ENCODE measurements at regions not wholly inside any gene's neighbourhood (a gene's known extent, or its start where the extent isn't known, plus 50 kb on each side); places are given as distances from the start of the nearest gene placed in this dataset.
"Not testable (repeated sequence)": the region's sequence is repeated elsewhere in the genome, so short reads cannot be mapped to it uniquely, and the experiment has no call there.

- DNase-seq (ENCODE audit: low read depth), result peak; percentile 12
- no peak overlapping the region for H3K4me3 ChIP-seq (ENCODE audit: low read depth, low read length)
- TF ChIP-seq CTCF (IDR thresholded peaks at IDR 0.05; ENCODE audit: insufficient read depth, low read length), result no peak
Observed at GRCh38 chr4:112038861-112039260, 106.4 kb upstream of the FAM241A start.

GRCh38 chr4:112049119-112049518 is 96.1 kb upstream of the FAM241A start:
- DNase-seq (ENCODE audit: low read depth); H3K4me3 ChIP-seq (ENCODE audit: low read depth, low read length): not testable (repeated sequence)

- no peak for TF ChIP-seq CTCF (IDR thresholded peaks at IDR 0.05; ENCODE audit: insufficient read depth, low read length)
- no peak for DNase-seq (ENCODE audit: low read depth)
- H3K4me3 ChIP-seq (ENCODE audit: low read depth, low read length), result no peak overlapping the region
Observed at GRCh38 chr4:112053825-112054350, 91.4 kb upstream of the FAM241A start.

GRCh38 chr4:112055100-112055499 is 90.2 kb upstream of the FAM241A start:
- no peak overlapping the region for H3K4me3 ChIP-seq (ENCODE audit: low read depth, low read length)
- no peak for DNase-seq (ENCODE audit: low read depth)
- TF ChIP-seq CTCF (IDR thresholded peaks at IDR 0.05; ENCODE audit: insufficient read depth, low read length), result no peak

GRCh38 chr4:112057470-112057869 is 87.8 kb upstream of the FAM241A start:
- no peak overlapping the region for H3K4me3 ChIP-seq (ENCODE audit: low read depth, low read length)
- TF ChIP-seq CTCF (IDR thresholded peaks at IDR 0.05; ENCODE audit: insufficient read depth, low read length), result no peak
- DNase-seq (ENCODE audit: low read depth), result no peak

GRCh38 chr4:112058433-112058832 is 86.8 kb upstream of the FAM241A start:
- no peak for TF ChIP-seq CTCF (IDR thresholded peaks at IDR 0.05; ENCODE audit: insufficient read depth, low read length)
- no peak overlapping the region for H3K4me3 ChIP-seq (ENCODE audit: low read depth, low read length)
- peak; percentile 11 for DNase-seq (ENCODE audit: low read depth)

GRCh38 chr4:112060212-112060611 is 85.0 kb upstream of the FAM241A start:
- peak; percentile 36 for DNase-seq (ENCODE audit: low read depth)
- peak; percentile 62 for TF ChIP-seq CTCF (IDR thresholded peaks at IDR 0.05; ENCODE audit: insufficient read depth, low read length)
- no peak overlapping the region for H3K4me3 ChIP-seq (ENCODE audit: low read depth, low read length)
